GM12878 (cell line): ENCODE measurements at regions not wholly inside any gene's neighbourhood (a gene's known extent, or its start where the extent isn't known, plus 50 kb on each side); places are given as distances from the start of the nearest gene placed in this dataset.

Experiments used
- ATAC-seq: fragments of 200-7000 bp; cut with Tn5 transposase; 3 replicates; pipeline ENCODE4 v1.9.1; 2020; ENCODE audit warnings: mild to moderate bottlenecking, moderate library complexity
- BruUV-seq: library from RNA; stranded (reverse); fragments of 400-500 nt; replicated peaks from 2 replicates; lab custom pipeline; 2021; lab: Mats Ljungman, UMichigan
- CTCF ChIA-PET: fragments of 300-600 bp; sonication (Branson Sonifier 250); formaldehyde crosslinking; extraction: SDS; loops from one replicate; lab custom pipeline; 2021; ENCODE audit warnings: inconsistent platforms; lab: Yijun Ruan, JAX
- POLR2A ChIA-PET: fragments of 350-600 bp; formaldehyde crosslinking; extraction: SDS; loops from one replicate; lab custom pipeline; 2021; ENCODE audit warnings: inconsistent platforms; lab: Charles Lee
- RAD21 ChIA-PET: fragments of 300-600 bp; sonication (Branson Sonifier 250); formaldehyde crosslinking; loops from one replicate; lab custom pipeline; 2023; ENCODE audit warnings: antibody characterized with exemption; ENCODE audit not compliant: unreplicated experiment; lab: Charles Lee
- SMC1A ChIA-PET: fragments of 300-600 bp; sonication (Branson Sonifier 250); formaldehyde crosslinking; loops from one replicate; lab custom pipeline; 2023; ENCODE audit not compliant: unreplicated experiment, uncharacterized antibody; lab: Charles Lee
- DNase-seq: peaks from one replicate; pipeline ENCODE4 v3.0.0-alpha.2; 2011; ENCODE audit warnings: low read depth, low spot score
- FAIRE-seq: peaks from 3 replicates; lab custom pipeline; 2011; peaks lifted over from hg19 to GRCh38; lab: Jason Lieb, UNC
- H2AFZ ChIP-seq: 2 replicates; pipeline ENCODE4 v1.6.0; 2011; ENCODE audit warnings: low read depth, low read length, control low read depth; ENCODE audit not compliant: control insufficient read depth
- H3K27ac ChIP-seq: 2 replicates; pipeline ENCODE4 v1.5.1; 2011; ENCODE audit warnings: control low read depth; ENCODE audit not compliant: control insufficient read depth, insufficient read depth
- H3K27me3 ChIP-seq, 2 experiments: replicated peaks in 1 of 2; 2 replicates each; pipeline versions ENCODE4 v1.6.0 to v1.6.1; 2011; ENCODE audit warnings: low read length in 1 of 2; ENCODE audit not compliant: control insufficient read depth in 2 of 2, insufficient read depth in 2 of 2
- H3K36me3 ChIP-seq, 2 experiments: 2 replicates each; pipeline ENCODE4 v1.5.1; 2011; ENCODE audit warnings: low read length in 1 of 2; ENCODE audit not compliant: control insufficient read depth in 2 of 2, insufficient read depth in 2 of 2
- H3K4me1 ChIP-seq: 2 replicates; pipeline ENCODE4 v1.6.1; 2011; ENCODE audit warnings: mild to moderate bottlenecking, low read length, moderate library complexity, mixed read lengths; ENCODE audit not compliant: control insufficient read depth, insufficient read depth
- H3K4me2 ChIP-seq: 2 replicates; pipeline ENCODE4 v1.6.0; 2011; ENCODE audit warnings: control low read depth; ENCODE audit not compliant: control insufficient read depth, insufficient read depth
- H3K4me3 ChIP-seq: fragments of 200-600 bp; sonication (generic); 2 replicates; pipeline ENCODE4 v1.5.1; 2016
- H3K79me2 ChIP-seq: 2 replicates; pipeline ENCODE4 v1.6.0; 2011; ENCODE audit warnings: low read length; ENCODE audit not compliant: control insufficient read depth, insufficient read depth
- H3K9ac ChIP-seq: 2 replicates; pipeline ENCODE4 v1.8.0; 2011; ENCODE audit warnings: low read length, control low read depth, mixed read lengths; ENCODE audit not compliant: control insufficient read depth, insufficient read depth
- H3K9me3 ChIP-seq: replicated peaks from 3 replicates; pipeline ENCODE4 v1.5.1; 2011; ENCODE audit warnings: mild to moderate bottlenecking, low read length; ENCODE audit not compliant: control insufficient read depth, insufficient read depth
- H4K20me1 ChIP-seq: 2 replicates; pipeline ENCODE4 v1.6.0; 2011; ENCODE audit not compliant: control insufficient read depth, insufficient read depth
- BHLHE40 ChIP-seq, 2 experiments: fragments of 450-650 bp in 1 of 2; IDR thresholded peaks; 2 replicates each; pipeline ENCODE4 v1.6.1; 2011 to 2017; ENCODE audit warnings: low read depth in 2 of 2, borderline replicate concordance in 1 of 2, improper control_type of control experiment in 1 of 2, low read length in 1 of 2, mild to moderate bottlenecking in 1 of 2
- BRCA1 ChIP-seq: IDR thresholded peaks from 2 replicates; pipeline ENCODE4 v1.6.1; 2011; ENCODE audit warnings: low read depth, low read length, improper control_type of control experiment
- EGR1 ChIP-seq, 2 experiments: IDR thresholded peaks; 1 replicate in 1 of 2; 2 replicates in 1 of 2; pipeline ENCODE4 v1.6.1; 2011 to 2012; ENCODE audit warnings: low read depth in 2 of 2, low read length in 2 of 2, borderline replicate concordance in 1 of 2, mild to moderate bottlenecking in 1 of 2, moderate library complexity in 1 of 2
- FOXM1 ChIP-seq: IDR thresholded peaks from 2 replicates; pipeline ENCODE4 v1.6.1; 2012; ENCODE audit warnings: low read depth, mild to moderate bottlenecking, inconsistent platforms, low read length, moderate library complexity
- HDGF ChIP-seq: fragments of 450-650 bp; IDR thresholded peaks from 2 replicates; pipeline ENCODE4 v1.6.1; 2016; ENCODE audit warnings: antibody characterized with exemption
- KLF5 ChIP-seq: fragments of 450-650 bp; IDR thresholded peaks from 2 replicates; pipeline ENCODE4 v1.6.1; 2014; ENCODE audit warnings: mild to moderate bottlenecking; ENCODE audit not compliant: partially characterized antibody
- NRF1 ChIP-seq: conservative IDR thresholded peaks from 2 replicates; pipeline ENCODE4 v1.6.1; 2011; ENCODE audit warnings: mild to moderate bottlenecking, low read depth, low read length, improper control_type of control experiment
- SIX5 ChIP-seq: IDR thresholded peaks from 2 replicates; pipeline ENCODE4 v1.6.1; 2011; ENCODE audit warnings: mild to moderate bottlenecking, low read depth, low read length, moderate library complexity; ENCODE audit not compliant: severe bottlenecking
- STAT3 ChIP-seq: IDR thresholded peaks from 2 replicates; pipeline ENCODE4 v1.6.1; 2011; ENCODE audit warnings: low read depth, low read length, improper control_type of control experiment
- TARDBP ChIP-seq: IDR thresholded peaks from 2 replicates; pipeline ENCODE4 v1.6.1; 2016; ENCODE audit warnings: borderline replicate concordance
- TCF12 ChIP-seq: IDR thresholded peaks from 2 replicates; pipeline ENCODE4 v1.6.1; 2011; ENCODE audit warnings: low read depth, mild to moderate bottlenecking, low read length
- YY1 ChIP-seq: IDR thresholded peaks from 2 replicates; pipeline ENCODE4 v1.6.1; 2011; ENCODE audit warnings: low read depth, mild to moderate bottlenecking, low read length
- WGBS: methylation state at CpG from one replicate; pipeline ENCODE4 v1.1.6; 2016; ENCODE audit warnings: low lambda C conversion rate; ENCODE audit not compliant: insufficient replicate concordance, insufficient coverage; ENCODE audit errors: missing lambda C conversion rate; 5-methylcytosine and 5-hydroxymethylcytosine counted together
- in situ Hi-C: fragments of 300-500 bp; cut with MboI; formaldehyde crosslinking; loops from 9 replicates; pipeline ENCODE4 v1.14.3; 2018; ENCODE audit warnings: mixed read lengths
- intact Hi-C: fragments of 100-400 bp; cut with micrococcal nuclease; formaldehyde crosslinking; loops from one replicate; pipeline ENCODE4 v1.14.2; 2022; ENCODE audit not compliant: unreplicated experiment
- TF ChIP-seq, protein P1 (sequence below): fragments of 450-650 bp; IDR thresholded peaks from 2 replicates; pipeline ENCODE4 v1.6.1; 2017; ENCODE audit warnings: mild to moderate bottlenecking, moderate library complexity
- TF ChIP-seq, protein P2 (sequence below): fragments of 450-650 bp; IDR thresholded peaks from 2 replicates; pipeline ENCODE4 v1.6.1; 2017; ENCODE audit warnings: mild to moderate bottlenecking, moderate library complexity
- TF ChIP-seq, protein P3 (sequence below): fragments of 450-650 bp; IDR thresholded peaks from 2 replicates; pipeline ENCODE4 v1.6.1; 2014; ENCODE audit warnings: mild to moderate bottlenecking
- TF ChIP-seq, protein P4 (sequence below): fragments of 450-650 bp; IDR thresholded peaks from 2 replicates; pipeline ENCODE4 v1.6.1; 2017; ENCODE audit warnings: borderline replicate concordance

DNA sequence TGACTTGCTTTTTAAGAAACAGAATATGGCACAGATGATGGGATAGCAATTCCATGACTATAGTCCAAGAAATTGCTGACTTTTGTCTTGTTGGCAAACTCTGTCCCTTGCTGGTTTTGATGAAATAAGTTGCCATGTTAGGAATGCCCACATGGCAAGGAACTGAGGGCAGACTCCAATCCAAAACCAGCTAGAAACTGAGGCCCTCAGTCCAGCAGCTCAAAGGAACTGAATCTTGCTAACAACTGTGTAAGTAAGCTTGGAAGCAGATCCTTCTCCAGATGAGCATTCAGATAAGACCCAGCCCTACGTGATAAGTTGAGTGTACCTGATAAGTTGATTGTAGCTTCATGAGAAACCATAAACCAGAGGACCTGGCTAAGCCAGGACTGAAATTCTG is 64.3 kb upstream of the BMPER start:
- RAD21 ChIA-PET, result no interaction called here
- Histone ChIP-seq H3K79me2 (no peaks in the 10 kb centered on the region), H3K4me3 (no peak overlapping the region), H4K20me1 (no peaks in the 10 kb centered on the region), H3K27ac (no peak overlapping the region), H3K4me1 (no peaks in the 10 kb centered on the region), H3K27me3 (no peaks in the 10 kb centered on the region), H3K9ac (no peak overlapping the region), H3K36me3 (no peaks in the 10 kb centered on the region), H3K4me2 (no peak overlapping the region), H2AFZ (no peak overlapping the region), H3K9me3 (no peaks in the 10 kb centered on the region)
- 0% methylated on average over 1 of the region's 1 CpG for WGBS
- intact Hi-C loops (no loop called here), in situ Hi-C loops (no loop called here)
- CTCF ChIA-PET, result no interaction called here
- no TSS peak for BruUV-seq
- SMC1A ChIA-PET, result no interaction called here
- DNase-seq, result no peak
- ATAC-seq, result no peak
- POLR2A ChIA-PET, result no interaction called here
- FAIRE-seq, result no peak
- TF ChIP-seq, protein P1, sequence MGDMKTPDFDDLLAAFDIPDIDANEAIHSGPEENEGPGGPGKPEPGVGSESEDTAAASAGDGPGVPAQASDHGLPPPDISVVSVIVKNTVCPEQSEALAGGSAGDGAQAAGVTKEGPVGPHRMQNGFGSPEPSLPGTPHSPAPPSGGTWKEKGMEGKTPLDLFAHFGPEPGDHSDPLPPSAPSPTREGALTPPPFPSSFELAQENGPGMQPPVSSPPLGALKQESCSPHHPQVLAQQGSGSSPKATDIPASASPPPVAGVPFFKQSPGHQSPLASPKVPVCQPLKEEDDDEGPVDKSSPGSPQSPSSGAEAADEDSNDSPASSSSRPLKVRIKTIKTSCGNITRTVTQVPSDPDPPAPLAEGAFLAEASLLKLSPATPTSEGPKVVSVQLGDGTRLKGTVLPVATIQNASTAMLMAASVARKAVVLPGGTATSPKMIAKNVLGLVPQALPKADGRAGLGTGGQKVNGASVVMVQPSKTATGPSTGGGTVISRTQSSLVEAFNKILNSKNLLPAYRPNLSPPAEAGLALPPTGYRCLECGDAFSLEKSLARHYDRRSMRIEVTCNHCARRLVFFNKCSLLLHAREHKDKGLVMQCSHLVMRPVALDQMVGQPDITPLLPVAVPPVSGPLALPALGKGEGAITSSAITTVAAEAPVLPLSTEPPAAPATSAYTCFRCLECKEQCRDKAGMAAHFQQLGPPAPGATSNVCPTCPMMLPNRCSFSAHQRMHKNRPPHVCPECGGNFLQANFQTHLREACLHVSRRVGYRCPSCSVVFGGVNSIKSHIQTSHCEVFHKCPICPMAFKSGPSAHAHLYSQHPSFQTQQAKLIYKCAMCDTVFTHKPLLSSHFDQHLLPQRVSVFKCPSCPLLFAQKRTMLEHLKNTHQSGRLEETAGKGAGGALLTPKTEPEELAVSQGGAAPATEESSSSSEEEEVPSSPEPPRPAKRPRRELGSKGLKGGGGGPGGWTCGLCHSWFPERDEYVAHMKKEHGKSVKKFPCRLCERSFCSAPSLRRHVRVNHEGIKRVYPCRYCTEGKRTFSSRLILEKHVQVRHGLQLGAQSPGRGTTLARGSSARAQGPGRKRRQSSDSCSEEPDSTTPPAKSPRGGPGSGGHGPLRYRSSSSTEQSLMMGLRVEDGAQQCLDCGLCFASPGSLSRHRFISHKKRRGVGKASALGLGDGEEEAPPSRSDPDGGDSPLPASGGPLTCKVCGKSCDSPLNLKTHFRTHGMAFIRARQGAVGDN, result no peak
- TF ChIP-seq TARDBP, result no peak
- TF ChIP-seq STAT3, result no peak
- no peak for TF ChIP-seq SIX5
- TF ChIP-seq TCF12, result no peak
- no peak for TF ChIP-seq BRCA1
- no peak for TF ChIP-seq FOXM1
- TF ChIP-seq YY1, result no peak
- TF ChIP-seq EGR1 (IDR thresholded peaks at IDR 0.05; ENCODE audit: borderline replicate concordance in 1 of 2, low read depth in 2 of 2, low read length in 2 of 2), result no peak
- TF ChIP-seq, protein P2, sequence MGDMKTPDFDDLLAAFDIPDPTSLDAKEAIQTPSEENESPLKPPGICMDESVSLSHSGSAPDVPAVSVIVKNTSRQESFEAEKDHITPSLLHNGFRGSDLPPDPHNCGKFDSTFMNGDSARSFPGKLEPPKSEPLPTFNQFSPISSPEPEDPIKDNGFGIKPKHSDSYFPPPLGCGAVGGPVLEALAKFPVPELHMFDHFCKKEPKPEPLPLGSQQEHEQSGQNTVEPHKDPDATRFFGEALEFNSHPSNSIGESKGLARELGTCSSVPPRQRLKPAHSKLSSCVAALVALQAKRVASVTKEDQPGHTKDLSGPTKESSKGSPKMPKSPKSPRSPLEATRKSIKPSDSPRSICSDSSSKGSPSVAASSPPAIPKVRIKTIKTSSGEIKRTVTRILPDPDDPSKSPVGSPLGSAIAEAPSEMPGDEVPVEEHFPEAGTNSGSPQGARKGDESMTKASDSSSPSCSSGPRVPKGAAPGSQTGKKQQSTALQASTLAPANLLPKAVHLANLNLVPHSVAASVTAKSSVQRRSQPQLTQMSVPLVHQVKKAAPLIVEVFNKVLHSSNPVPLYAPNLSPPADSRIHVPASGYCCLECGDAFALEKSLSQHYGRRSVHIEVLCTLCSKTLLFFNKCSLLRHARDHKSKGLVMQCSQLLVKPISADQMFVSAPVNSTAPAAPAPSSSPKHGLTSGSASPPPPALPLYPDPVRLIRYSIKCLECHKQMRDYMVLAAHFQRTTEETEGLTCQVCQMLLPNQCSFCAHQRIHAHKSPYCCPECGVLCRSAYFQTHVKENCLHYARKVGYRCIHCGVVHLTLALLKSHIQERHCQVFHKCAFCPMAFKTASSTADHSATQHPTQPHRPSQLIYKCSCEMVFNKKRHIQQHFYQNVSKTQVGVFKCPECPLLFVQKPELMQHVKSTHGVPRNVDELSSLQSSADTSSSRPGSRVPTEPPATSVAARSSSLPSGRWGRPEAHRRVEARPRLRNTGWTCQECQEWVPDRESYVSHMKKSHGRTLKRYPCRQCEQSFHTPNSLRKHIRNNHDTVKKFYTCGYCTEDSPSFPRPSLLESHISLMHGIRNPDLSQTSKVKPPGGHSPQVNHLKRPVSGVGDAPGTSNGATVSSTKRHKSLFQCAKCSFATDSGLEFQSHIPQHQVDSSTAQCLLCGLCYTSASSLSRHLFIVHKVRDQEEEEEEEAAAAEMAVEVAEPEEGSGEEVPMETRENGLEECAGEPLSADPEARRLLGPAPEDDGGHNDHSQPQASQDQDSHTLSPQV, result no peak
- no peak for TF ChIP-seq HDGF
- TF ChIP-seq, protein P3, sequence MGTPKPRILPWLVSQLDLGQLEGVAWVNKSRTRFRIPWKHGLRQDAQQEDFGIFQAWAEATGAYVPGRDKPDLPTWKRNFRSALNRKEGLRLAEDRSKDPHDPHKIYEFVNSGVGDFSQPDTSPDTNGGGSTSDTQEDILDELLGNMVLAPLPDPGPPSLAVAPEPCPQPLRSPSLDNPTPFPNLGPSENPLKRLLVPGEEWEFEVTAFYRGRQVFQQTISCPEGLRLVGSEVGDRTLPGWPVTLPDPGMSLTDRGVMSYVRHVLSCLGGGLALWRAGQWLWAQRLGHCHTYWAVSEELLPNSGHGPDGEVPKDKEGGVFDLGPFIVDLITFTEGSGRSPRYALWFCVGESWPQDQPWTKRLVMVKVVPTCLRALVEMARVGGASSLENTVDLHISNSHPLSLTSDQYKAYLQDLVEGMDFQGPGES, result no peak
- TF ChIP-seq, protein P4, sequence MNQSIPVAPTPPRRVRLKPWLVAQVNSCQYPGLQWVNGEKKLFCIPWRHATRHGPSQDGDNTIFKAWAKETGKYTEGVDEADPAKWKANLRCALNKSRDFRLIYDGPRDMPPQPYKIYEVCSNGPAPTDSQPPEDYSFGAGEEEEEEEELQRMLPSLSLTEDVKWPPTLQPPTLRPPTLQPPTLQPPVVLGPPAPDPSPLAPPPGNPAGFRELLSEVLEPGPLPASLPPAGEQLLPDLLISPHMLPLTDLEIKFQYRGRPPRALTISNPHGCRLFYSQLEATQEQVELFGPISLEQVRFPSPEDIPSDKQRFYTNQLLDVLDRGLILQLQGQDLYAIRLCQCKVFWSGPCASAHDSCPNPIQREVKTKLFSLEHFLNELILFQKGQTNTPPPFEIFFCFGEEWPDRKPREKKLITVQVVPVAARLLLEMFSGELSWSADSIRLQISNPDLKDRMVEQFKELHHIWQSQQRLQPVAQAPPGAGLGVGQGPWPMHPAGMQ, result no peak
- no peak for TF ChIP-seq KLF5
- no peak for TF ChIP-seq BHLHE40 (IDR thresholded peaks at IDR 0.05; ENCODE audit: borderline replicate concordance in 1 of 2, low read depth in 2 of 2, low read length in 1 of 2)
- TF ChIP-seq NRF1, result no peak
